ENCODE measurements at regions not wholly inside any gene's neighbourhood (a gene's known extent, or its start where the extent isn't known, plus 50 kb on each side); places are given as distances from the start of the nearest gene placed in this dataset.

DNA sequence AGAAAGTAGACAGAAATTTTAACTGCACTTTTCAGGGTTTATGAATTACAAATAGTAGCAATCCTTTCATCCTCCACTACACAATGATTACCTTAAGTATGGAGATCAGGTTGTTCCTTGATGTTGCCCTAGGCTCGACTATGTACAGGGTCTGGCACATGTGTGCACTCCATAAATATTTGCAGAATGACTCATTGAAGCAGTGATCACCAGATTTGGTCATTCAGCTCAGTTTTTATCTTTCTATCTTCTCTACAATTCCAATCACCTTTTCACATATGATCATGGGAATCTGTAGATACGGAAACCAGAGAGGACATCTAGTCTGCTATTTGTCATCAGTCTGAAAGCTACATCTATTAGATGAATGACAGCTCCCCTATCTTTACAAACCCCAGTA lies 171.7 kb upstream of the HCCS start:
- TF ChIP-seq, protein P1, sequence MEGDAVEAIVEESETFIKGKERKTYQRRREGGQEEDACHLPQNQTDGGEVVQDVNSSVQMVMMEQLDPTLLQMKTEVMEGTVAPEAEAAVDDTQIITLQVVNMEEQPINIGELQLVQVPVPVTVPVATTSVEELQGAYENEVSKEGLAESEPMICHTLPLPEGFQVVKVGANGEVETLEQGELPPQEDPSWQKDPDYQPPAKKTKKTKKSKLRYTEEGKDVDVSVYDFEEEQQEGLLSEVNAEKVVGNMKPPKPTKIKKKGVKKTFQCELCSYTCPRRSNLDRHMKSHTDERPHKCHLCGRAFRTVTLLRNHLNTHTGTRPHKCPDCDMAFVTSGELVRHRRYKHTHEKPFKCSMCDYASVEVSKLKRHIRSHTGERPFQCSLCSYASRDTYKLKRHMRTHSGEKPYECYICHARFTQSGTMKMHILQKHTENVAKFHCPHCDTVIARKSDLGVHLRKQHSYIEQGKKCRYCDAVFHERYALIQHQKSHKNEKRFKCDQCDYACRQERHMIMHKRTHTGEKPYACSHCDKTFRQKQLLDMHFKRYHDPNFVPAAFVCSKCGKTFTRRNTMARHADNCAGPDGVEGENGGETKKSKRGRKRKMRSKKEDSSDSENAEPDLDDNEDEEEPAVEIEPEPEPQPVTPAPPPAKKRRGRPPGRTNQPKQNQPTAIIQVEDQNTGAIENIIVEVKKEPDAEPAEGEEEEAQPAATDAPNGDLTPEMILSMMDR (IDR thresholded peaks at IDR 0.05; ENCODE audit: low read depth, low read length, missing control alignments): no peak
- no peak overlapping the region for H3K4me3 ChIP-seq (ENCODE audit: low read depth, low read length)
- peak; percentile 2 for DNase-seq (ENCODE audit: low read depth)
- in situ Hi-C loops (cut with HindIII; ENCODE audit: low sequenced_read_pairs): no loop called here

DNA sequence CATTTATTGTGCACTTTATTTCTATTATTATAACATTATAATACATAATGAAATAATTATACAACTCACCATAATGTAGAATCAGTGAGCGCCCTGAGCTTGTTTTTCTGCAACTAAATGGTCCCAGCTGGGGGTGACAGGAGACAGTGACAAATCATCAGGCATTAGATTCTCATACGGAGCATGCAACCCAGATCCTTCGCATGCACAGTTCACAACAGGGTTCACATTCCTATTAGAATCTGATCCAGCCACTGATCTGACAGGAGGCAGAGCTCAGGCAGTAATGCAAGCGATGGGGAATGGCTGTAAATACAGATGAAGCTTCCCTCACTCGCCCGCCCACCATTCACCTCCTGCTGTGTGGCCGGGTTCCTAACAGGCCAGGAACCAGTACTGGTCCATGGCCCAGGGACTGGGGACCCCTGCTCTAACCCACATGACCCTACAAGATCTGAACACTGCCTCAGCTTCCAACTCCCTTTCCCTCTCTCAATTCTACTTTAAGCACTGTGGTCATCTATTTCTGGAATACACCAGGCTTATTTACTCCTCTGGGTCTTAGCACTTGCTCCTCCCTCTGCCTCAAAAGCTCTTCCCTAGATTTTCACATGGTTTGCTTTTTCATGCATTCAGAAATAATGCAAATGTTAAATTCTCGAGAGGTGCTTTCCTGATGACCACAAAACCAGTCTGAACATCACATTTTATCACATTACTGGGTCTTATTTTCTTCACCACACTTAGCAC lies 166.8 kb upstream of the HCCS start:
- in situ Hi-C loops (cut with HindIII; ENCODE audit: low sequenced_read_pairs): no loop called here

DNA sequence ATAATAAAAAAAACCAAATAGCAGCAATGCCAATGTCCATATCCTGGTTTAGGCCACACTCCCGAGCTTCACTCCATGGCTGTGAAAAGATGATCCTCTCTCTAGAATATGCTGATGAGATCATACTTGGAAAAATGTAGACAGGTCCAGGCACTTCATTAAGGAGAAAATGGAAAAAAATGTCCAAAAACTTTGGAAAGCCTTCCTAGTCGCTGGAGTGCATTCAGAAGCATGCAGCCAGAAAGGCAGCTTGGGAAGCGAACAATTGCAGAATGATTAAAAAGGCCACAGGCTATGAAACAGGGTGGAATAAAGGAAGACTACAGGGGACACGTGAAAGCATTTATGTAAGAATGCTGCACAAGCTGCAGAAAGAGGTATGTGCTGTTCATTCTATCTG lies 165.6 kb upstream of the HCCS start:
- TF ChIP-seq, protein P1 (IDR thresholded peaks at IDR 0.05; ENCODE audit: low read depth, low read length, missing control alignments): no peak
- in situ Hi-C loops (cut with HindIII; ENCODE audit: low sequenced_read_pairs): no loop called here
- no peak for DNase-seq (ENCODE audit: low read depth)
- H3K4me3 ChIP-seq (ENCODE audit: low read depth, low read length): no peak overlapping the region

More for the DNA sequence above, 166.8 kb upstream of the HCCS start:
- TF ChIP-seq, protein P1 (IDR thresholded peaks at IDR 0.05; ENCODE audit: low read depth, low read length, missing control alignments): no peak
- H3K4me3 ChIP-seq (ENCODE audit: low read depth, low read length): no peak overlapping the region
- no peak for DNase-seq (ENCODE audit: low read depth)

DNA sequence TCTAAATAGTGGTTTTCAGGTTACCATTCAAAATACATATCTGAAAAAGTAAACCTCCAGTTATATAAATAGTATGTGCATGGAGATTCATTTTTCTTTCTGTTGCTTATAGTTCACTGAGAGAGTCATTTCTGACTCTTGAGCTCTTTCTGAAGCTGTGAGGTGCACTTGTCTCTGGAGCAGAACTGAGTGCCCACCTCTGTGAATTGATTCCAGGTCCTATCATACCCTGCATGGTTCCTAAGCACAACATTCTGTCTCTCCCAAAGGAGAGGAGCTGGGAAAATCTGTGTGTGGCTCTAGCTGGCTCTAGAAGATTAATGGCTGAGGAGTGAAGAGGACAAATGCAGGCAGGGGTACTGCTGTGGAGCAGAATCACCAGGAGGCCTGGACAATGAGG lies 161.6 kb upstream of the HCCS start:
- no peak for DNase-seq (ENCODE audit: low read depth)
- in situ Hi-C loops (cut with HindIII; ENCODE audit: low sequenced_read_pairs): no loop called here
- TF ChIP-seq, protein P1 (IDR thresholded peaks at IDR 0.05; ENCODE audit: low read depth, low read length, missing control alignments): no peak
- no peak overlapping the region for H3K4me3 ChIP-seq (ENCODE audit: low read depth, low read length)

DNA sequence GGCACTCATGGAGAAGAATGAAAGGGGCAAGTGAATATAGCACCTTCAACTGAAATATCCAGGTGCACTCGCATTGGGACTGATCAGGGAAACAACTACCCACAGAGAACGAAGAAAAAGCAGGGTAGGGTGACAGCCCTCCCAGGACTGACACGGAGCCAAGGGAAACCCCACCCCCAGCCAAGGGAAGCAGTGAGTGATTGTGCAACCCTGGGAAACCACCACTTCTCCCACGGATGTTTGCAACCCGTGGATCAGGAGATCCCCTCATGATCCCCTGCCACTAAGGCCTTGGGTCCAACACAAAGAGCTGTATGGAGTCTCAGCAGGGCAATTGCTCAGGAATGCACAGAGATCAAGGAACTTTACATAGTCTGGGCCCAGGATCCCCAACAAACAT lies 158.5 kb upstream of the HCCS start:
- in situ Hi-C loops (cut with HindIII; ENCODE audit: low sequenced_read_pairs): no loop called here

DNA sequence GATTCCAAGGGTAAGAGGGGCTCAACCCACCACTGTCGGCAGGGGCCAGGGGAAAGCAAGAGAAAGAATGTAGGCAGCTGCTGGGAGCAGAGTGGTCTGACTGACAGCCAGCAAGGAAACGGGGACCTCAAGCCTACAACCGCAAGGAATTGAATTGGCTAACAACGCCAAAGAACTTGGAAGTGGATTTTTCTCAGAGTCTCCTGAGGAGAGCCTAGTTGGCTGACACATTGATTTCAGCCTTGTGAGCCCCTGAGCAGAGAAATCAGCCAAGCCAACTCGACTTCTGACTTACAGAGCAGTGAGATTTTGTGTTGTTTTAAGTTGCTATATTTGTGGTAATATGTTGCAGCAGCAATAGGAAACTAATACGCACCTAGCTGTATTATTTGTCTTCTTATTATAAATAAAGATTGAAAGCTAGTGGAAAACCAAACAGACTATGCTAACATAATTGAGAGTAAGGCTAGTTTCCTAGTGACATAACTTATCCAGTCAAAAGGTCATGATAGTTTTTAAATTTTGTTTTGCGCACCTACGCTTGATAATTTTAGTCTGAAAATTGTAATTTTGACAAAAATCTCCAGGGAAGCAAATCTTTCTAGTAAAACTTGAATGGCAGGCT lies 145.8 kb upstream of the HCCS start:
- no peak overlapping the region for H3K4me3 ChIP-seq (ENCODE audit: low read depth, low read length)
- no peak for DNase-seq (ENCODE audit: low read depth)
- in situ Hi-C loops (cut with HindIII; ENCODE audit: low sequenced_read_pairs): no loop called here
- TF ChIP-seq, protein P1 (IDR thresholded peaks at IDR 0.05; ENCODE audit: low read depth, low read length, missing control alignments): no peak

More for the DNA sequence above, 158.5 kb upstream of the HCCS start:
- TF ChIP-seq, protein P1 (IDR thresholded peaks at IDR 0.05; ENCODE audit: low read depth, low read length, missing control alignments): no peak
- no peak overlapping the region for H3K4me3 ChIP-seq (ENCODE audit: low read depth, low read length)
- no peak for DNase-seq (ENCODE audit: low read depth)

Measured in astrocyte of the cerebellum (primary cell).